ENCODE measurements at regions not wholly inside any gene's neighbourhood (a gene's known extent, or its start where the extent isn't known, plus 50 kb on each side); places are given as distances from the start of the nearest gene placed in this dataset.

DNA sequence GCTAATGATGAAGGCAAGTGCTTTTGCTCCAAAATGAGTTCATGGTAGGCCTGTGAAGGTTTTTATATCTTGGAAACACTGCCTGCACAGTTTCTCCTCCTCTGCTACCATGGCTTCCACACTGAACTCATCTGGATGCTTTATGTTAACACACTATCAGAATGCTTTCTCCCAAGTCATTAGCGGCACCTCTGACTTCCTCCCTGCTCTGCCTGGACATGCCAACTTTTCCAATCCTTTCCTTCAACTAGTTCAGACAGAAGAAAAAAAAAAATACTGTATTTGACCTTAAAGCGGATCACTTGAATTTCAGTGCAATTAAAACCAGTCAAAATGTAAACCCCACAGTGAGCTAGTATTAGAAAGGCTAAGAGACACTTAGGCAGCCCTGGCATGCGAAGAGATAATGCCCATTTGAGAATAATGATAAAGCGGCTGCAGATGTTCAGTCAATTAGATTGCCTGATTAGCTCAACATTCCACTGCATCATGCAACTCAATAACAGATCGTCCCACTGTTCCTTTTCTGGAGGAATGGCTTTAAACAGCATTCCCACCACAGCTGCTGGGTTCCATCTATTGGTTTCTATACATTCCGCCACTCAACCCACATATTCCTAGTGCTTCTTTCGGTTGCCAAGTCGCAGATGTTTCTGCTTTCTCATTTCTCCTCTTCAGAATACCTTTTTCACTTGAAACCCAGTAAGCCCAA, 51.7 kb downstream of the CNTN3 start:
- no peak for TF ChIP-seq YY1 (IDR thresholded peaks at IDR 0.05)
- TF ChIP-seq, protein P1, sequence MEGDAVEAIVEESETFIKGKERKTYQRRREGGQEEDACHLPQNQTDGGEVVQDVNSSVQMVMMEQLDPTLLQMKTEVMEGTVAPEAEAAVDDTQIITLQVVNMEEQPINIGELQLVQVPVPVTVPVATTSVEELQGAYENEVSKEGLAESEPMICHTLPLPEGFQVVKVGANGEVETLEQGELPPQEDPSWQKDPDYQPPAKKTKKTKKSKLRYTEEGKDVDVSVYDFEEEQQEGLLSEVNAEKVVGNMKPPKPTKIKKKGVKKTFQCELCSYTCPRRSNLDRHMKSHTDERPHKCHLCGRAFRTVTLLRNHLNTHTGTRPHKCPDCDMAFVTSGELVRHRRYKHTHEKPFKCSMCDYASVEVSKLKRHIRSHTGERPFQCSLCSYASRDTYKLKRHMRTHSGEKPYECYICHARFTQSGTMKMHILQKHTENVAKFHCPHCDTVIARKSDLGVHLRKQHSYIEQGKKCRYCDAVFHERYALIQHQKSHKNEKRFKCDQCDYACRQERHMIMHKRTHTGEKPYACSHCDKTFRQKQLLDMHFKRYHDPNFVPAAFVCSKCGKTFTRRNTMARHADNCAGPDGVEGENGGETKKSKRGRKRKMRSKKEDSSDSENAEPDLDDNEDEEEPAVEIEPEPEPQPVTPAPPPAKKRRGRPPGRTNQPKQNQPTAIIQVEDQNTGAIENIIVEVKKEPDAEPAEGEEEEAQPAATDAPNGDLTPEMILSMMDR (IDR thresholded peaks at IDR 0.05; ENCODE audit: low read depth, low read length, missing input control) = no peak
- TF ChIP-seq, protein P2, sequence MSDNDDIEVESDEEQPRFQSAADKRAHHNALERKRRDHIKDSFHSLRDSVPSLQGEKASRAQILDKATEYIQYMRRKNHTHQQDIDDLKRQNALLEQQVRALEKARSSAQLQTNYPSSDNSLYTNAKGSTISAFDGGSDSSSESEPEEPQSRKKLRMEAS (IDR thresholded peaks at IDR 0.05) = no peak
- TF ChIP-seq GABPA (IDR thresholded peaks at IDR 0.05 in 1 of 2, conservative IDR thresholded peaks at IDR 0.05 in 1 of 2) = no peak
- TF ChIP-seq TAF1 (conservative IDR thresholded peaks at IDR 0.05) = no peak
- TF ChIP-seq, protein P3, sequence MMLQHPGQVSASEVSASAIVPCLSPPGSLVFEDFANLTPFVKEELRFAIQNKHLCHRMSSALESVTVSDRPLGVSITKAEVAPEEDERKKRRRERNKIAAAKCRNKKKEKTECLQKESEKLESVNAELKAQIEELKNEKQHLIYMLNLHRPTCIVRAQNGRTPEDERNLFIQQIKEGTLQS (IDR thresholded peaks at IDR 0.05) = no peak
